ENCODE measurements at regions not wholly inside any gene's neighbourhood (a gene's known extent, or its start where the extent isn't known, plus 50 kb on each side); places are given as distances from the start of the nearest gene placed in this dataset.

- TF ChIP-seq CTCF (IDR thresholded peaks at IDR 0.05) (no peak), POLR2A (IDR thresholded peaks at IDR 0.05) (no peak)
These were observed 1496.5 kb upstream of the GOT2 start for GRCh38 chr16:60230666-60231065.

All from lower leg skin (tissue), 3 donors.